ENCODE measurements at regions not wholly inside any gene's neighbourhood (a gene's known extent, or its start where the extent isn't known, plus 50 kb on each side); places are given as distances from the start of the nearest gene placed in this dataset.

GRCh38 chr12:93156086-93156716 lies 221.5 kb upstream of the NUDT4 start:
- Histone ChIP-seq H3K4me3 (ENCODE audit: low read length) (no peak overlapping the region), H3K27me3 (ENCODE audit: control insufficient read depth, low read length) (no peaks in the 10 kb centered on the region), H3K9me2 (replicated peaks; ENCODE audit: control insufficient read depth, low read length) (no peaks in the 10 kb centered on the region), H3K4me2 (ENCODE audit: low read length) (no peak overlapping the region), H4K20me1 (ENCODE audit: control insufficient read depth, insufficient read depth, low read depth, low read length) (no peaks in the 10 kb centered on the region), H3F3A (ENCODE audit: control insufficient read depth, insufficient read depth) (no peaks in the 10 kb centered on the region), H3K79me2 (ENCODE audit: control insufficient read depth, low read length) (no peaks in the 10 kb centered on the region), H3K9me3 (ENCODE audit: control insufficient read depth, insufficient read depth, low read length) (peaks cover 3% of the 10 kb centered on the region; the same call in 1 of the 2 replicates), H3K36me3 (ENCODE audit: control insufficient read depth, low read length) (no peaks in the 10 kb centered on the region), H3K4me1 (ENCODE audit: control insufficient read depth, low read length) (no peaks in the 10 kb centered on the region), H3K27ac (ENCODE audit: low read depth, low read length) (no peak overlapping the region)
- TF ChIP-seq CTCF (IDR thresholded peaks at IDR 0.05; ENCODE audit: low read depth, low read length, poor library complexity, severe bottlenecking) (no peak), EZH2phosphoT487 (IDR thresholded peaks at IDR 0.05; ENCODE audit: borderline replicate concordance, low read length) (no peak)

- no peak overlapping the region for H3K4me2 ChIP-seq (ENCODE audit: low read length)
- H4K20me1 ChIP-seq (ENCODE audit: control insufficient read depth, insufficient read depth, low read depth, low read length) = no peaks in the 10 kb centered on the region
- H3F3A ChIP-seq (ENCODE audit: control insufficient read depth, insufficient read depth) = no peaks in the 10 kb centered on the region
- no peak overlapping the region for H3K27ac ChIP-seq (ENCODE audit: low read depth, low read length)
- H3K79me2 ChIP-seq (ENCODE audit: control insufficient read depth, low read length) = no peaks in the 10 kb centered on the region
- H3K4me3 ChIP-seq (ENCODE audit: low read length) = no peak overlapping the region
- no peak for TF ChIP-seq CTCF (IDR thresholded peaks at IDR 0.05; ENCODE audit: low read depth, low read length, poor library complexity, severe bottlenecking)
- TF ChIP-seq EZH2phosphoT487 (IDR thresholded peaks at IDR 0.05; ENCODE audit: borderline replicate concordance, low read length) = no peak
- peaks cover 3% of the 10 kb centered on the region; the same call in 1 of the 2 replicates for H3K9me3 ChIP-seq (ENCODE audit: control insufficient read depth, insufficient read depth, low read length)
- no peaks in the 10 kb centered on the region for H3K9me2 ChIP-seq (replicated peaks; ENCODE audit: control insufficient read depth, low read length)
- no peaks in the 10 kb centered on the region for H3K27me3 ChIP-seq (ENCODE audit: control insufficient read depth, low read length)
- H3K36me3 ChIP-seq (ENCODE audit: control insufficient read depth, low read length) = no peaks in the 10 kb centered on the region
- H3K4me1 ChIP-seq (ENCODE audit: control insufficient read depth, low read length) = no peaks in the 10 kb centered on the region
Measured at GRCh38 chr12:93157279-93157678, 220.4 kb upstream of the NUDT4 start.

GRCh38 chr12:93158065-93158843 lies 219.5 kb upstream of the NUDT4 start:
- no peaks in the 10 kb centered on the region for H3F3A ChIP-seq (ENCODE audit: control insufficient read depth, insufficient read depth)
- H3K27ac ChIP-seq (ENCODE audit: low read depth, low read length) = no peak overlapping the region
- no peaks in the 10 kb centered on the region for H3K27me3 ChIP-seq (ENCODE audit: control insufficient read depth, low read length)
- H3K9me2 ChIP-seq (replicated peaks; ENCODE audit: control insufficient read depth, low read length) = no peaks in the 10 kb centered on the region
- no peak overlapping the region for H3K4me2 ChIP-seq (ENCODE audit: low read length)
- no peaks in the 10 kb centered on the region for H3K36me3 ChIP-seq (ENCODE audit: control insufficient read depth, low read length)
- peaks cover 3% of the 10 kb centered on the region; the same call in 1 of the 2 replicates for H3K9me3 ChIP-seq (ENCODE audit: control insufficient read depth, insufficient read depth, low read length)
- H3K4me1 ChIP-seq (ENCODE audit: control insufficient read depth, low read length) = no peaks in the 10 kb centered on the region
- H4K20me1 ChIP-seq (ENCODE audit: control insufficient read depth, insufficient read depth, low read depth, low read length) = no peaks in the 10 kb centered on the region
- H3K79me2 ChIP-seq (ENCODE audit: control insufficient read depth, low read length) = no peaks in the 10 kb centered on the region
- no peak overlapping the region for H3K4me3 ChIP-seq (ENCODE audit: low read length)
- no peak for TF ChIP-seq EZH2phosphoT487 (IDR thresholded peaks at IDR 0.05; ENCODE audit: borderline replicate concordance, low read length)
- TF ChIP-seq CTCF (IDR thresholded peaks at IDR 0.05; ENCODE audit: low read depth, low read length, poor library complexity, severe bottlenecking) = no peak

Measured in DOHH2 (cell line).